ENCODE measurements at regions not wholly inside any gene's neighbourhood (a gene's known extent, or its start where the extent isn't known, plus 50 kb on each side); places are given as distances from the start of the nearest gene placed in this dataset.

DNA sequence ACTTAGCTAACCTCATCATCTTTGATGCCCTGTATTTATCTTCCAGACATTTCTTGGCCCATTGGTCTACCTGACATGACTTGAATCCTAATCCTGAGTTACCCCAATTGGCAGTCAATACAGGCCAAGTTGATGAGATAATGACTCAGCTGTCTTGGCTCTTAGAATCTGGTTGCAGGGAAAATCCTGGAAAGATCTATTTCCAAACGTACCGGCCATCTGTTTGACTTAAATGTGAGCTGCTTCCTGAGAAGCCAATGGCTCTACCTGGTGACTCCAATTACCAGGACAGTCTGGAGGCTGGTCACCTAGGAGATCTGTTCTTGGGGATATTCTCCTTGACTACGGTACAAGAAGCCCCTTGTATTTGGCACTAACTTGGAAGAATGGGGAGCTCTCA is 475.2 kb upstream of the BRINP1 start:
- no peaks in the 10 kb centered on the region for H3K27me3 ChIP-seq (ENCODE audit: insufficient read depth in 3 of 3, low read length in 2 of 3)
- intact Hi-C loops (cut with DNase I), result no loop called here
- DNase-seq (no peak), ATAC-seq (no peak)
- no peaks in the 10 kb centered on the region for H3K9me3 ChIP-seq
- no peak for TF ChIP-seq CTCF (IDR thresholded peaks at IDR 0.05)
- H3K27ac ChIP-seq, result no peak overlapping the region
- 33 to 48% (median 40%) methylated on average over 3 of the region's 3 CpGs for WGBS, 3 donors
- H3K4me3 ChIP-seq, result no peak overlapping the region
- H3K4me1 ChIP-seq, result no peaks in the 10 kb centered on the region
- no peaks in the 10 kb centered on the region for H3K36me3 ChIP-seq (ENCODE audit: insufficient read depth in 1 of 2, low read depth in 1 of 2)

- 31 to 63% (median 41%) methylated on average over 2 of the region's 2 CpGs for WGBS, 3 donors
- Histone ChIP-seq H3K36me3 (ENCODE audit: insufficient read depth in 1 of 2, low read depth in 1 of 2) (no peaks in the 10 kb centered on the region), H3K27me3 (ENCODE audit: insufficient read depth in 3 of 3, low read length in 2 of 3) (peaks cover 0 to 2% (median 0%) of the 10 kb centered on the region in 3 donors), H3K4me1 (no peaks in the 10 kb centered on the region), H3K9me3 (no peaks in the 10 kb centered on the region), H3K27ac (no peak overlapping the region), H3K4me3 (no peak overlapping the region)
- DNase-seq, result no peak
- ATAC-seq, result no peak
- no peak for TF ChIP-seq CTCF (IDR thresholded peaks at IDR 0.05)
- intact Hi-C loops (cut with DNase I), result no loop called here
Measured at GRCh38 chr9:119841016-119841415, 471.8 kb upstream of the BRINP1 start.

DNA sequence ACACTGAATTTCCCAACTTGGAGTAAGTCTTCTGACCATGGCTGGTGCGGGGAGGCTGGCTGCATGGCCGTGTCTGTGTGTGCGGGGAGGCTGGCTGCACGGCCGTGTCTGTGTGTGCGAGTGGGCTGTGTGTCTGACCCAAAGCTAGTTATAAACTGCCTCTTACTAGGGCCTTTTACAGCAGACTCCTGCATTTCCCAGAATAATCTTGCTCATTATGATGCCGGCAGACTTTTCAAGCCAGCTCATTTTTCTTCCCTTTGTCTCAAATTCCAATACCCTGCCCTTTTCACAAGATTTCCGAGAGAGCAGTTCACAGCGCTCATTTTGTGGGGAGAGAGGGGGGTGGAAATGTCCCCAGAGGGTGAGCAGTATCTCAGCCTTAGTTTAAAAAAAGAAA is 470.7 kb upstream of the BRINP1 start:
- Histone ChIP-seq H3K27me3 (ENCODE audit: insufficient read depth in 3 of 3, low read length in 2 of 3) (peaks cover 0 to 2% (median 0%) of the 10 kb centered on the region in 3 donors), H3K4me1 (no peaks in the 10 kb centered on the region), H3K36me3 (ENCODE audit: insufficient read depth in 1 of 2, low read depth in 1 of 2) (no peaks in the 10 kb centered on the region), H3K4me3 (no peak overlapping the region), H3K27ac (no peak overlapping the region), H3K9me3 (no peaks in the 10 kb centered on the region)
- 33 to 41% (median 38%) methylated on average over 9 of the region's 9 CpGs for WGBS, 3 donors
- DNase-seq (no peak), ATAC-seq (no peak)
- TF ChIP-seq CTCF (IDR thresholded peaks at IDR 0.05), result no peak
- intact Hi-C loops (cut with DNase I), result no loop called here

DNA sequence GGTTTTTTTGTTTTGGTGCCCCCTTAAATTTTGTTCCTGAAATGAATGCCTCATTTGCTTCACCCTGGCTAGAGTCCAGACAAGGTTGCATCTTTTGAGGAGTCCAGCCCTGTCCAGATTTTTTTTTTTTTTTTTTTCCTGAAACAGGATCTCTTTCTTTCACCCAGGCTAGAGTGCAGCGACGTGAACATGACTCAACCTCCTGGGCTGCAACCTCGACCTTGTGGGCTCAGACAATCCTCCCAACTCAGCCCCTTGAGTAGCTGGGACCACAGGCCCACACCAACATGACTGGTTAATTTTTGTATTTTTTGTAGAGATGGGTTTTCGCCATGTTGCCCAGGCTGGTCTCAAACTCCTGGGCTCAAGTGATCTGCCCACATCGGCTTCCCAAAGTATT is 469.0 kb upstream of the BRINP1 start:
- no peak for DNase-seq
- Histone ChIP-seq H3K4me1 (no peaks in the 10 kb centered on the region), H3K9me3 (no peaks in the 10 kb centered on the region), H3K27ac (no peak overlapping the region), H3K4me3 (no peak overlapping the region), H3K36me3 (ENCODE audit: insufficient read depth in 1 of 2, low read depth in 1 of 2) (no peaks in the 10 kb centered on the region), H3K27me3 (ENCODE audit: insufficient read depth in 3 of 3, low read length in 2 of 3) (peaks cover 0 to 2% (median 0%) of the 10 kb centered on the region in 3 donors)
- no peak for TF ChIP-seq CTCF (IDR thresholded peaks at IDR 0.05)
- WGBS, 3 donors, result 71 to 83% (median 79%) methylated on average over 5 of the region's 5 CpGs
- intact Hi-C loops (cut with DNase I), result no loop called here
- no peak for ATAC-seq

DNA sequence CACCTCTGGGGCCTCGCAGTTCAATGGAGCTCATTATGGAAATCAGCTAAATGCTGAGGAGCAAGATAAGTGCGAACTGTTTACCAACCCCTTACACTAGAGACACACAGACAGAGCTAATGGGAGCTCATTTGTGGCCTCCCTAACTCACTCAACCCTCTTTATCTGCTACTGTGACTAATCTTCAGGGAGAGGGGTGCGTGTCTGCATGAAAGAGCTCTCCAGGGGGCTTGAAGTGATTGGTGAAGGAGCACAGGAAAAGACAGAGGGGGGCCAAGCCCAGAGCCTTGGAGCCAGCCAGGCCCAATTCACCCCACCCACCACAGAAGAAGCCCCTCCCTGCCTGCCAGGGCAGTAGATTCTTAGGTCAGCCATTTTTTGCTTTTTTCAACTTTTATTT is 466.8 kb upstream of the BRINP1 start:
- Histone ChIP-seq H3K4me1 (no peaks in the 10 kb centered on the region), H3K27me3 (ENCODE audit: insufficient read depth in 3 of 3, low read length in 2 of 3) (peaks cover 0 to 2% (median 0%) of the 10 kb centered on the region in 3 donors), H3K4me3 (no peak overlapping the region), H3K27ac (no peak overlapping the region), H3K9me3 (no peaks in the 10 kb centered on the region), H3K36me3 (ENCODE audit: insufficient read depth in 1 of 2, low read depth in 1 of 2) (no peaks in the 10 kb centered on the region)
- ATAC-seq (no peak), DNase-seq (no peak)
- 53 to 63% (median 58%) methylated on average over 3 of the region's 3 CpGs for WGBS, 3 donors
- intact Hi-C loops (cut with DNase I), result no loop called here
- TF ChIP-seq CTCF (IDR thresholded peaks at IDR 0.05), result no peak

Data from psoas muscle (tissue), 7 donors.